Loucy (cell line): ENCODE measurements at regions not wholly inside any gene's neighbourhood (a gene's known extent, or its start where the extent isn't known, plus 50 kb on each side); places are given as distances from the start of the nearest gene placed in this dataset.

Experiments
- CTCF ChIP-seq: fragments of 200-600 bp; sonication (generic); conservative IDR thresholded peaks from 2 replicates; pipeline ENCODE4 v1.5.1; 2014; ENCODE audit warnings: mild to moderate bottlenecking, antibody characterized with exemption, low read length
- EZH2phosphoT487 ChIP-seq: fragments of 200-600 bp; IDR thresholded peaks from 2 replicates; pipeline ENCODE4 v1.6.1; 2018; ENCODE audit warnings: antibody characterized with exemption, mild to moderate bottlenecking, moderate library complexity, borderline replicate concordance

- TF ChIP-seq CTCF (no peak), EZH2phosphoT487 (no peak)
These were observed 73.2 kb upstream of the GADD45A start for GRCh38 chr1:67611846-67612245.
